Activated CD4-positive, alpha-beta T cell treated with anti-CD3 and anti-CD28 coated beads, Interleukin-2, amount 50 U/mL, for 24 hours (primary cell): ENCODE measurements at regions not wholly inside any gene's neighbourhood (a gene's known extent, or its start where the extent isn't known, plus 50 kb on each side); places are given as distances from the start of the nearest gene placed in this dataset.
"Not testable (repeated sequence)": the region's sequence is repeated elsewhere in the genome, so short reads cannot be mapped to it uniquely, and the experiment has no call there.

Experiments used
- DNase-seq, 2 donors: peaks; one replicate each; pipeline ENCODE4 v3.0.0-alpha.2; 2020; ENCODE audit warnings: low read depth in 1 of 2, low spot score in 1 of 2

- DNase-seq: not testable (repeated sequence)
Observed at GRCh38 chr4:189650436-189650835, 290.2 kb upstream of the FRG1 start.

- not testable (repeated sequence) for DNase-seq
Observed at GRCh38 chr4:189653130-189653653, 287.5 kb upstream of the FRG1 start.

GRCh38 chr4:189653983-189654382 lies 286.7 kb upstream of the FRG1 start:
- not testable (repeated sequence) for DNase-seq

GRCh38 chr4:189654396-189654795 lies 286.3 kb upstream of the FRG1 start:
- not testable (repeated sequence) for DNase-seq

GRCh38 chr4:189655817-189656216 lies 284.9 kb upstream of the FRG1 start:
- not testable (repeated sequence) for DNase-seq

- DNase-seq: no peak
Observed at GRCh38 chr4:189656641-189657040, 284.0 kb upstream of the FRG1 start.

GRCh38 chr4:189658259-189658658 lies 282.4 kb upstream of the FRG1 start:
- DNase-seq: not testable (repeated sequence)

GRCh38 chr4:189658831-189659230 lies 281.8 kb upstream of the FRG1 start:
- not testable (repeated sequence) for DNase-seq

GRCh38 chr4:189659287-189659686 lies 281.4 kb upstream of the FRG1 start:
- DNase-seq: no peak

GRCh38 chr4:189660722-189661360 lies 279.8 kb upstream of the FRG1 start:
- DNase-seq: no peak

GRCh38 chr4:189664693-189665250 lies 275.9 kb upstream of the FRG1 start:
- DNase-seq: no peak

- not testable (repeated sequence) for DNase-seq
Observed at GRCh38 chr4:189665712-189666305, 274.9 kb upstream of the FRG1 start.

- not testable (repeated sequence) for DNase-seq
Observed at GRCh38 chr4:189667386-189667785, 273.3 kb upstream of the FRG1 start.

GRCh38 chr4:189697675-189698245 lies 242.9 kb upstream of the FRG1 start:
- DNase-seq: not testable (repeated sequence)

- DNase-seq: not testable (repeated sequence)
Observed at GRCh38 chr4:189703000-189703399, 237.7 kb upstream of the FRG1 start.

GRCh38 chr4:189706821-189707220 lies 233.9 kb upstream of the FRG1 start:
- DNase-seq: not testable (repeated sequence)

- not testable (repeated sequence) for DNase-seq
Observed at GRCh38 chr4:189707227-189707626, 233.4 kb upstream of the FRG1 start.

- not testable (repeated sequence) for DNase-seq
Observed at GRCh38 chr4:189711956-189712355, 228.7 kb upstream of the FRG1 start.

GRCh38 chr4:189721016-189721993 lies 219.4 kb upstream of the FRG1 start:
- not testable (repeated sequence) for DNase-seq

- DNase-seq: not testable (repeated sequence)
Observed at GRCh38 chr4:189722324-189723003, 218.2 kb upstream of the FRG1 start.
